ENCODE measurements at regions not wholly inside any gene's neighbourhood (a gene's known extent, or its start where the extent isn't known, plus 50 kb on each side); places are given as distances from the start of the nearest gene placed in this dataset.

- TF ChIP-seq CTCF (conservative IDR thresholded peaks at IDR 0.05; ENCODE audit: low read depth, low read length) (no peak), EZH2 (IDR thresholded peaks at IDR 0.05; ENCODE audit: borderline replicate concordance, low read depth, low read length, poor library complexity, severe bottlenecking) (no peak)
Measured at GRCh38 chr17:22462461-22462860, 770.1 kb downstream of the KCNJ18 start.

All from A673 (cell line).